ENCODE measurements at regions not wholly inside any gene's neighbourhood (a gene's known extent, or its start where the extent isn't known, plus 50 kb on each side); places are given as distances from the start of the nearest gene placed in this dataset.
A peak's percentile ranks its signal among the peaks of the same experiment; 100 is the strongest.

DNA sequence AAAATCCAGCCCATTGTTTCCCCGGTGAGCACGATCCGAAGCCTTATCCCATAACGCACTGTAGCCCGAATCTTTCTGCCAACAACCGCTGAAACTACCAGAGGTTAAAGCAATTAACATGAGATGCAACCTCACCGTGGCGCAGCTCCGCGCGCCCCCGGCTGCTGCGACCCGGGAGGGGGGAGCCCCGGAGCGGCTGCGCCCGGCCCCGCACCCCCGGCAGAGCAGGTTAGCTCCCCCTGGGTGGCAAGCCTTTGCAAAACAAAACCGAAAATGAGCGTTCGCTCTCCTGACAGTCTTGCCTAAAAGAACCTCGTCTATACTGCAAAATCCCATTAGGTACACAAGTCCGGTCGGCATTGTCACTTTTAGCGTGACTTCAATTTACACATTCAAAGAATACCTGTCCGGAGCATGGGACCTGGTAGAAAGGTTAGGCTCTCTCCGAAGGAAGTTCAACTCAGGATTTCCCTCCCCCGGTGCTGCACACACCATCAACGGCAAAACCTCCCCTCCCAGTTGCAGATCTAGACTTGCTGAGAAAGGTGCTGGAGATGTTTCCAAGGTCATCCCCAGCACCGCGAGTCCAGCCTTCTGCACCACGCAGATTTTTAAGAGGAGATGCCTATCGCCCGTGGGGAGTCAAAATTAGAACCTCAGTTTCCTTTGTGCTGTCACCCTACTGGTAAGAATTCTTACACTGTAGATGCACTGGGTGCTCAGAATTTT, 107.5 kb downstream of the ZNF281 start:
- H3K9me2 ChIP-seq (ENCODE audit: insufficient read depth, low read length) = no peaks in the 10 kb centered on the region
- TF ChIP-seq EZH2phosphoT487 (IDR thresholded peaks at IDR 0.05; ENCODE audit: borderline replicate concordance, low read depth, low read length) = no peak
- TF ChIP-seq, protein P1, sequence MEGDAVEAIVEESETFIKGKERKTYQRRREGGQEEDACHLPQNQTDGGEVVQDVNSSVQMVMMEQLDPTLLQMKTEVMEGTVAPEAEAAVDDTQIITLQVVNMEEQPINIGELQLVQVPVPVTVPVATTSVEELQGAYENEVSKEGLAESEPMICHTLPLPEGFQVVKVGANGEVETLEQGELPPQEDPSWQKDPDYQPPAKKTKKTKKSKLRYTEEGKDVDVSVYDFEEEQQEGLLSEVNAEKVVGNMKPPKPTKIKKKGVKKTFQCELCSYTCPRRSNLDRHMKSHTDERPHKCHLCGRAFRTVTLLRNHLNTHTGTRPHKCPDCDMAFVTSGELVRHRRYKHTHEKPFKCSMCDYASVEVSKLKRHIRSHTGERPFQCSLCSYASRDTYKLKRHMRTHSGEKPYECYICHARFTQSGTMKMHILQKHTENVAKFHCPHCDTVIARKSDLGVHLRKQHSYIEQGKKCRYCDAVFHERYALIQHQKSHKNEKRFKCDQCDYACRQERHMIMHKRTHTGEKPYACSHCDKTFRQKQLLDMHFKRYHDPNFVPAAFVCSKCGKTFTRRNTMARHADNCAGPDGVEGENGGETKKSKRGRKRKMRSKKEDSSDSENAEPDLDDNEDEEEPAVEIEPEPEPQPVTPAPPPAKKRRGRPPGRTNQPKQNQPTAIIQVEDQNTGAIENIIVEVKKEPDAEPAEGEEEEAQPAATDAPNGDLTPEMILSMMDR (conservative IDR thresholded peaks at IDR 0.05; ENCODE audit: low read length) = peak; percentile 55
- H3K27ac ChIP-seq (ENCODE audit: low read depth, low read length, poor library complexity, severe bottlenecking) = no peak overlapping the region
- peak; percentile 61 for DNase-seq (ENCODE audit: low spot score)
- H3K9me3 ChIP-seq (ENCODE audit: low read length) = no peaks in the 10 kb centered on the region
- no peaks in the 10 kb centered on the region for H3K36me3 ChIP-seq (ENCODE audit: insufficient read depth, low read length)
- H4K20me1 ChIP-seq (ENCODE audit: insufficient read depth, low read length) = no peaks in the 10 kb centered on the region
- H3K79me2 ChIP-seq (ENCODE audit: insufficient read depth, low read depth, low read length) = no peaks in the 10 kb centered on the region
- ChIA-PET POLR2A (interaction anchor here (0.6 to 1.9 kb wide), 14 partner anchors 12 to 1694 kb away, joined by 3 to 11 read pairs (median 4); no protein-coding TSS in a partner anchor), CTCF (ENCODE audit: unreplicated experiment) (interaction anchor here (0.8 to 0.9 kb wide), 3 partner anchors 20 to 36 kb away, joined by 3 to 4 read pairs (median 4); no protein-coding TSS in a partner anchor)
- intact Hi-C loops (cut with micrococcal nuclease; ENCODE audit: unreplicated experiment) = loop anchor here (1.0 to 10.0 kb wide), 2 partner anchors 16 to 618 kb away; no protein-coding TSS in a partner anchor
- peak overlapping the region; percentile 66 for H3K4me3 ChIP-seq (ENCODE audit: low read depth, low read length, poor library complexity, severe bottlenecking)
- peak overlapping the region; percentile 82 for H2AFZ ChIP-seq (ENCODE audit: low read length)
- H3K4me1 ChIP-seq (ENCODE audit: insufficient read depth, low read length, poor library complexity, severe bottlenecking) = peaks cover 58% of the 10 kb centered on the region
- H3K4me2 ChIP-seq (ENCODE audit: low read length) = peak overlapping the region; percentile 88
- BruUV-seq (replicated peaks) = no TSS peak

- Histone ChIP-seq H3K4me3 (ENCODE audit: low read depth, low read length, poor library complexity, severe bottlenecking) (no peak overlapping the region), H3K4me1 (ENCODE audit: insufficient read depth, low read length, poor library complexity, severe bottlenecking) (peaks cover 46% of the 10 kb centered on the region), H3K4me2 (ENCODE audit: low read length) (peak overlapping the region; percentile 88; the same call in 1 of the 2 replicates), H4K20me1 (ENCODE audit: insufficient read depth, low read length) (no peaks in the 10 kb centered on the region), H3K9me2 (ENCODE audit: insufficient read depth, low read length) (no peaks in the 10 kb centered on the region), H3K79me2 (ENCODE audit: insufficient read depth, low read depth, low read length) (no peaks in the 10 kb centered on the region), H3K36me3 (ENCODE audit: insufficient read depth, low read length) (no peaks in the 10 kb centered on the region), H2AFZ (ENCODE audit: low read length) (peak overlapping the region; percentile 82; the same call in 1 of the 2 replicates), H3K27ac (ENCODE audit: low read depth, low read length, poor library complexity, severe bottlenecking) (no peak overlapping the region), H3K9me3 (ENCODE audit: low read length) (no peaks in the 10 kb centered on the region)
- ChIA-PET POLR2A (interaction anchor here (0.5 to 1.9 kb wide), 8 partner anchors 11 to 293 kb away, joined by 3 to 11 read pairs (median 6); no protein-coding TSS in a partner anchor), CTCF (ENCODE audit: unreplicated experiment) (no interaction called here)
- DNase-seq (ENCODE audit: low spot score) = no peak
- intact Hi-C loops (cut with micrococcal nuclease; ENCODE audit: unreplicated experiment) = loop anchor here (10.0 kb wide), 1 partner anchor 616 kb away; no protein-coding TSS in a partner anchor
- no TSS peak for BruUV-seq (replicated peaks)
- TF ChIP-seq EZH2phosphoT487 (IDR thresholded peaks at IDR 0.05; ENCODE audit: borderline replicate concordance, low read depth, low read length) = no peak
- TF ChIP-seq, protein P1 (conservative IDR thresholded peaks at IDR 0.05; ENCODE audit: low read length) = no peak
These were observed 108.7 kb downstream of the ZNF281 start for GRCh38 chr1:200301152-200301551.

DNA sequence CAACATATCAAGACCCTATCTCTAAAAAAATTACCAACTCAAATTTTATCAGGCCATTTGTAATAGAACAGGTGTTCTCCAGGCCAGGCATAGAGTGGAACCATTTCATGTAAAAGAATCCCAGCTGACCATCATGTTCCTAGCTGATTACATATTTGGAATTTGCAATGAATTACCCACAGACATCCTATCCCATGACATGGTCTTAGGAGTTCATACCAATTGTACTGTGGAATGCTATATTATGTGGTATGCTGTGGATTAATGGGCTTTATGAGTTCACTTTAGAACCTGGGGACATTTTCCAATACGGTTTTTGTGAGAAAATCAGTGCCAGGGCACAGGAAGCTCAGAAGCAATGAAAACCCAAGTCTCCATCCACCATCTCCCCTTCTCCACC, 110.3 kb downstream of the ZNF281 start:
- TF ChIP-seq, protein P1 (conservative IDR thresholded peaks at IDR 0.05; ENCODE audit: low read length) = no peak
- TF ChIP-seq EZH2phosphoT487 (IDR thresholded peaks at IDR 0.05; ENCODE audit: borderline replicate concordance, low read depth, low read length) = no peak
- Histone ChIP-seq H3K4me3 (ENCODE audit: low read depth, low read length, poor library complexity, severe bottlenecking) (no peak overlapping the region), H3K4me1 (ENCODE audit: insufficient read depth, low read length, poor library complexity, severe bottlenecking) (peaks cover 30% of the 10 kb centered on the region), H3K4me2 (ENCODE audit: low read length) (no peak overlapping the region), H3K9me2 (ENCODE audit: insufficient read depth, low read length) (no peaks in the 10 kb centered on the region), H3K36me3 (ENCODE audit: insufficient read depth, low read length) (no peaks in the 10 kb centered on the region), H2AFZ (ENCODE audit: low read length) (no peak overlapping the region), H3K79me2 (ENCODE audit: insufficient read depth, low read depth, low read length) (no peaks in the 10 kb centered on the region), H3K9me3 (ENCODE audit: low read length) (no peaks in the 10 kb centered on the region), H4K20me1 (ENCODE audit: insufficient read depth, low read length) (no peaks in the 10 kb centered on the region), H3K27ac (ENCODE audit: low read depth, low read length, poor library complexity, severe bottlenecking) (no peak overlapping the region)
- POLR2A ChIA-PET = interaction anchor here (0.7 kb wide), 1 partner anchor 218 kb away, joined by 3 read pairs; no protein-coding TSS in a partner anchor
- CTCF ChIA-PET (ENCODE audit: unreplicated experiment) = no interaction called here
- BruUV-seq (replicated peaks) = no TSS peak
- no peak for DNase-seq (ENCODE audit: low spot score)
- intact Hi-C loops (cut with micrococcal nuclease; ENCODE audit: unreplicated experiment) = no loop called here
